ENCODE measurements at regions not wholly inside any gene's neighbourhood (a gene's known extent, or its start where the extent isn't known, plus 50 kb on each side); places are given as distances from the start of the nearest gene placed in this dataset.

GRCh38 chr12:127657036-127657435, 609.9 kb upstream of the TMEM132C start:
- peaks cover 0 to 6% (median 0%) of the 10 kb centered on the region in 4 donors for H3K27me3 ChIP-seq
- no peak for DNase-seq (ENCODE audit: extremely low spot score)
- H3K9me3 ChIP-seq: no peaks in the 10 kb centered on the region
- no peaks in the 10 kb centered on the region for H3K4me1 ChIP-seq
- H3K4me3 ChIP-seq: no peak overlapping the region
- H3K27ac ChIP-seq (replicated peaks in 1 of 4): no peak overlapping the region
- H3K36me3 ChIP-seq: no peaks in the 10 kb centered on the region
- intact Hi-C loops (cut with DNase I): no loop called here
- TF ChIP-seq, protein P1, sequence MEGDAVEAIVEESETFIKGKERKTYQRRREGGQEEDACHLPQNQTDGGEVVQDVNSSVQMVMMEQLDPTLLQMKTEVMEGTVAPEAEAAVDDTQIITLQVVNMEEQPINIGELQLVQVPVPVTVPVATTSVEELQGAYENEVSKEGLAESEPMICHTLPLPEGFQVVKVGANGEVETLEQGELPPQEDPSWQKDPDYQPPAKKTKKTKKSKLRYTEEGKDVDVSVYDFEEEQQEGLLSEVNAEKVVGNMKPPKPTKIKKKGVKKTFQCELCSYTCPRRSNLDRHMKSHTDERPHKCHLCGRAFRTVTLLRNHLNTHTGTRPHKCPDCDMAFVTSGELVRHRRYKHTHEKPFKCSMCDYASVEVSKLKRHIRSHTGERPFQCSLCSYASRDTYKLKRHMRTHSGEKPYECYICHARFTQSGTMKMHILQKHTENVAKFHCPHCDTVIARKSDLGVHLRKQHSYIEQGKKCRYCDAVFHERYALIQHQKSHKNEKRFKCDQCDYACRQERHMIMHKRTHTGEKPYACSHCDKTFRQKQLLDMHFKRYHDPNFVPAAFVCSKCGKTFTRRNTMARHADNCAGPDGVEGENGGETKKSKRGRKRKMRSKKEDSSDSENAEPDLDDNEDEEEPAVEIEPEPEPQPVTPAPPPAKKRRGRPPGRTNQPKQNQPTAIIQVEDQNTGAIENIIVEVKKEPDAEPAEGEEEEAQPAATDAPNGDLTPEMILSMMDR (IDR thresholded peaks at IDR 0.05): no peak
- TF ChIP-seq POLR2A (IDR thresholded peaks at IDR 0.05; ENCODE audit: low read depth): no peak
- TF ChIP-seq POLR2AphosphoS5 (IDR thresholded peaks at IDR 0.05): no peak
- TF ChIP-seq EP300 (IDR thresholded peaks at IDR 0.05): no peak

DNA sequence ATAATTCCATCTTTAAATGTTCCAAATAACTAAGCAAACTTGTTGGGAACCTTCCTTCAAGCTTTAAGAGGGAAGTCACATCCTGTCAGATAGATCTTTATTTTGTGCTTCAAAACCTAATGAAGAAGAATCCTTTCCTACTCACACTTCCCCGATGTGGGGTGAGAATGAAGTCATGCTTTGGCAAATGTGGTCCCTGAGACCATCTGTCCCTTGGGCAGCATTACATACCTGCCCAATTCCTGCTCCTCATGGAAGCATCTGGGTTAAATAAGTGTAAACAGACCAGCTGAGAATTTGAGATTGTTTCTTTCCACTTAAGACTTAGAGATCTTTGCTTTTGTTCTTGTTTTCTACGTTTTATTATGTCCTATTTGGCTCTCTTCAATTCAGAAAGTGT, 606.0 kb upstream of the TMEM132C start:
- H3K4me1 ChIP-seq: no peaks in the 10 kb centered on the region
- no peaks in the 10 kb centered on the region for H3K9me3 ChIP-seq
- no peak overlapping the region for H3K4me3 ChIP-seq
- no peak for DNase-seq (ENCODE audit: extremely low spot score)
- H3K27me3 ChIP-seq: peaks cover 0 to 11% (median 0%) of the 10 kb centered on the region in 4 donors
- no peak for TF ChIP-seq POLR2AphosphoS5 (IDR thresholded peaks at IDR 0.05)
- no peak for TF ChIP-seq POLR2A (IDR thresholded peaks at IDR 0.05; ENCODE audit: low read depth)
- TF ChIP-seq EP300 (IDR thresholded peaks at IDR 0.05): no peak
- TF ChIP-seq, protein P1 (IDR thresholded peaks at IDR 0.05): no peak
- WGBS: 54% methylated on average over 2 of the region's 2 CpGs
- H3K27ac ChIP-seq (replicated peaks in 1 of 4): no peak overlapping the region
- intact Hi-C loops (cut with DNase I): no loop called here
- H3K36me3 ChIP-seq: no peaks in the 10 kb centered on the region

GRCh38 chr12:127663716-127664115, 603.3 kb upstream of the TMEM132C start:
- no peaks in the 10 kb centered on the region for H3K36me3 ChIP-seq
- intact Hi-C loops (cut with DNase I): no loop called here
- WGBS: 86% methylated on average over 3 of the region's 3 CpGs

DNA sequence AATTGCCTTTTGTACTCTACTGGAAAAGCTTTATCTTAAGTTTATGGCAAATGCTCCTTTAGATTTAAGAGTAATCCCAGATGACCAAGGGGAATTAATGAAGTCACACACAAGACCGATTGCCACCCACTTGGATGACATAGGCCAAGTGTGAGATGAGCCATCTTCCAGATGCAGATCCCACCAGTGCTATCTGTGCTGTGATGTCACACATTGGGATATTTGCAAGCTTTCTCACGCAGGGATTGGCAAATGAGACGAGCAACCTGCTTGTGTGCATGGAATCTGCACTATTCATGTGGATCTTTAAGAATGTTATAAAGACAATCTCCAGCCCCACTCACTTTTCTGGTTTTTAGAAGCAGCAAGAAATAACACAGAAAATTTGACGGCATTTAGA, 602.1 kb upstream of the TMEM132C start:
- no peaks in the 10 kb centered on the region for H3K36me3 ChIP-seq
- H3K27ac ChIP-seq (replicated peaks in 1 of 4): no peak overlapping the region
- peaks cover 0 to 11% (median 0%) of the 10 kb centered on the region in 4 donors for H3K27me3 ChIP-seq
- no peaks in the 10 kb centered on the region for H3K4me1 ChIP-seq
- TF ChIP-seq POLR2A (IDR thresholded peaks at IDR 0.05; ENCODE audit: low read depth): no peak
- H3K9me3 ChIP-seq: no peaks in the 10 kb centered on the region
- H3K4me3 ChIP-seq: no peak overlapping the region
- WGBS: 64% methylated on average over 4 of the region's 4 CpGs
- DNase-seq (ENCODE audit: extremely low spot score): no peak
- intact Hi-C loops (cut with DNase I): no loop called here

More at GRCh38 chr12:127663716-127664115, 603.3 kb upstream of the TMEM132C start:
- no peak overlapping the region for H3K4me3 ChIP-seq
- peaks cover 0 to 11% (median 0%) of the 10 kb centered on the region in 4 donors for H3K27me3 ChIP-seq
- H3K9me3 ChIP-seq: no peaks in the 10 kb centered on the region
- no peak overlapping the region for H3K27ac ChIP-seq (replicated peaks in 1 of 4)
- no peak for DNase-seq (ENCODE audit: extremely low spot score)
- H3K4me1 ChIP-seq: no peaks in the 10 kb centered on the region
- no peak for TF ChIP-seq EP300 (IDR thresholded peaks at IDR 0.05)
- no peak for TF ChIP-seq POLR2AphosphoS5 (IDR thresholded peaks at IDR 0.05)
- TF ChIP-seq, protein P1 (IDR thresholded peaks at IDR 0.05): no peak
- TF ChIP-seq POLR2A (IDR thresholded peaks at IDR 0.05; ENCODE audit: low read depth): no peak

DNA sequence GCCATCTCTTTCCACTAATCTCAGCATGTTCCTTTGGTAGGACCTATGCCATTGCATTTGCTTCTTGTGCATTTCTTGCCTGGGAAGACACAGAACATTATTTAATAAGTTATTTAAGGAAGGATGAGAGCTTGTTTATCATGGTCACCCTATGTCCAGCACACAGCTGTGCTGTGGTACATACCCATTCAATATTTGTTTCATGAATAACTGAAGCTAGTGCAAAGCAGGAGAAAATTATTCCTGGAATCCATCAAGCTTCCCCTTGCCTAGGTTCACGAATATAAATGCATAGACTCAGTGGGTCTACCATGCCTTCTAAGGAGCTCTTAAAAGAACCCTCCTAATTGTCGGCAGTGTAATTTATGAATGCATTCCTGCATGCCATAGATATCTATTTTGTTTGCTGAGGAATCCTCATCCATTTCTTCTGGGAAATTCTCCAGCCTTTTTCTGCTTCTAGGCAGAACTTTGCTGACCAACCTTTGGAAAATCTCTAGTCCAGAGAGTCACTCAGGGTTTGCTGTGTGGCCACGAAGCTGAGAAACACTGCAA, 599.8 kb upstream of the TMEM132C start:
- H3K36me3 ChIP-seq: no peaks in the 10 kb centered on the region
- H3K9me3 ChIP-seq: no peaks in the 10 kb centered on the region
- H3K27ac ChIP-seq (replicated peaks in 1 of 4): no peak overlapping the region
- intact Hi-C loops (cut with DNase I): no loop called here
- peaks cover 0 to 5% (median 0%) of the 10 kb centered on the region in 4 donors for H3K27me3 ChIP-seq
- TF ChIP-seq POLR2AphosphoS5 (IDR thresholded peaks at IDR 0.05) (no peak), POLR2A (IDR thresholded peaks at IDR 0.05; ENCODE audit: low read depth) (no peak), EP300 (IDR thresholded peaks at IDR 0.05) (no peak)
- TF ChIP-seq, protein P1 (IDR thresholded peaks at IDR 0.05): no peak
- 75% methylated on average over 3 of the region's 3 CpGs for WGBS
- no peak for DNase-seq (ENCODE audit: extremely low spot score)
- H3K4me1 ChIP-seq: no peaks in the 10 kb centered on the region
- H3K4me3 ChIP-seq: no peak overlapping the region
